GM19238 (cell line): ENCODE measurements at regions not wholly inside any gene's neighbourhood (a gene's known extent, or its start where the extent isn't known, plus 50 kb on each side); places are given as distances from the start of the nearest gene placed in this dataset.
"Not testable (repeated sequence)": the region's sequence is repeated elsewhere in the genome, so short reads cannot be mapped to it uniquely, and the experiment has no call there.

ENCODE experiments used
- DNase-seq: peaks from one replicate; pipeline ENCODE4 v3.0.0; 2011; ENCODE audit warnings: low spot score; ENCODE audit not compliant: insufficient read length

- DNase-seq, result no peak
Observed at GRCh38 chr1:196090226-196090625, 518.0 kb downstream of the KCNT2 start.

GRCh38 chr1:196088541-196088940, 519.7 kb downstream of the KCNT2 start:
- no peak for DNase-seq

GRCh38 chr1:196078691-196079090, 529.5 kb downstream of the KCNT2 start:
- no peak for DNase-seq

GRCh38 chr1:196075621-196076020, 532.6 kb downstream of the KCNT2 start:
- DNase-seq, result no peak

GRCh38 chr1:196074182-196074581, 534.1 kb downstream of the KCNT2 start:
- no peak for DNase-seq

GRCh38 chr1:196071447-196071846, 536.8 kb downstream of the KCNT2 start:
- no peak for DNase-seq

GRCh38 chr1:196070940-196071339, 537.3 kb downstream of the KCNT2 start:
- DNase-seq, result no peak

- DNase-seq, result no peak
Observed at GRCh38 chr1:196063952-196064351, 544.3 kb downstream of the KCNT2 start.

- DNase-seq, result no peak
Observed at GRCh38 chr1:196063294-196063693, 544.9 kb downstream of the KCNT2 start.

- no peak for DNase-seq
Observed at GRCh38 chr1:196060539-196060938, 547.7 kb downstream of the KCNT2 start.

- no peak for DNase-seq
Observed at GRCh38 chr1:196059210-196059609, 549.0 kb downstream of the KCNT2 start.

- DNase-seq, result no peak
Observed at GRCh38 chr1:196056966-196057365, 551.3 kb downstream of the KCNT2 start.

- no peak for DNase-seq
Observed at GRCh38 chr1:196049407-196049806, 558.8 kb downstream of the KCNT2 start.

GRCh38 chr1:196043268-196043667, 565.0 kb downstream of the KCNT2 start:
- no peak for DNase-seq

- DNase-seq, result no peak
Observed at GRCh38 chr1:196034080-196034706, 574.0 kb downstream of the KCNT2 start.

GRCh38 chr1:196031387-196031786, 576.9 kb downstream of the KCNT2 start:
- DNase-seq, result not testable (repeated sequence)

GRCh38 chr1:196030455-196030854, 577.8 kb downstream of the KCNT2 start:
- DNase-seq, result no peak

- DNase-seq, result no peak
Observed at GRCh38 chr1:196029410-196029809, 578.8 kb downstream of the KCNT2 start.

- no peak for DNase-seq
Observed at GRCh38 chr1:196027127-196027526, 581.1 kb downstream of the KCNT2 start.

- DNase-seq, result not testable (repeated sequence)
Observed at GRCh38 chr1:196021174-196021573, 587.1 kb downstream of the KCNT2 start.

- no peak for DNase-seq
Observed at GRCh38 chr1:196009362-196009761, 598.9 kb downstream of the KCNT2 start.

- no peak for DNase-seq
Observed at GRCh38 chr1:196007763-196008162, 600.5 kb downstream of the KCNT2 start.

- DNase-seq, result no peak
Observed at GRCh38 chr1:196005426-196005825, 602.8 kb downstream of the KCNT2 start.

- DNase-seq, result not testable (repeated sequence)
Observed at GRCh38 chr1:196004388-196004787, 603.9 kb downstream of the KCNT2 start.
